AG09309 (cell line): ENCODE measurements at regions not wholly inside any gene's neighbourhood (a gene's known extent, or its start where the extent isn't known, plus 50 kb on each side); places are given as distances from the start of the nearest gene placed in this dataset.
"Not testable (repeated sequence)": the region's sequence is repeated elsewhere in the genome, so short reads cannot be mapped to it uniquely, and the experiment has no call there.

Source experiments
- DNase-seq: peaks from one replicate; pipeline ENCODE4 v3.0.0-alpha.2; 2010; ENCODE audit warnings: low read depth
- H3K4me3 ChIP-seq: 2 replicates; pipeline ENCODE4 v1.5.1; 2011; ENCODE audit warnings: mild to moderate bottlenecking, low read depth, low read length, moderate library complexity; ENCODE audit not compliant: control insufficient read depth
- TF ChIP-seq, protein P1 (sequence below): IDR thresholded peaks from 2 replicates; pipeline ENCODE4 v1.5.1; 2011; ENCODE audit warnings: mild to moderate bottlenecking, low read depth, low read length, inconsistent platforms; ENCODE audit not compliant: insufficient read depth, control insufficient read depth; ENCODE audit errors: missing control alignments

DNA sequence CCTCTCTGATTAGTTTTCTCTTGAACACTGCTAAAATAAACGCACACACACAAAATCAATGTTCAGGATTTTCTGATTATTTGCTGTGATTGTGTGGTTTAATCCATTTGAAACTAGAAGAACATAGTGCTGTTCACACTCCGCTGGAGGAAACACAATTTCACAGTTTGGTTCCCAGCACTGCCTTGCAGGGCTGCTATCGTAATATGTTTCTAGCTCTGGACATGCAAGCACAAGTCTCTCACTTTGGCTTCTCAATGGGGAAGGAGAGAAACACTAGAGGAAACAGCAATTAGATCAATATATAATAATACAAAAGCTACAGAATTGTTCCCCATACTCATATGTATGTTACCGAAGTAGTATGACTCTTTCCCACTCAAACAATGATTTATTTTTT, 299.5 kb downstream of the NSUN3 start:
- no peak for DNase-seq
- TF ChIP-seq, protein P1, sequence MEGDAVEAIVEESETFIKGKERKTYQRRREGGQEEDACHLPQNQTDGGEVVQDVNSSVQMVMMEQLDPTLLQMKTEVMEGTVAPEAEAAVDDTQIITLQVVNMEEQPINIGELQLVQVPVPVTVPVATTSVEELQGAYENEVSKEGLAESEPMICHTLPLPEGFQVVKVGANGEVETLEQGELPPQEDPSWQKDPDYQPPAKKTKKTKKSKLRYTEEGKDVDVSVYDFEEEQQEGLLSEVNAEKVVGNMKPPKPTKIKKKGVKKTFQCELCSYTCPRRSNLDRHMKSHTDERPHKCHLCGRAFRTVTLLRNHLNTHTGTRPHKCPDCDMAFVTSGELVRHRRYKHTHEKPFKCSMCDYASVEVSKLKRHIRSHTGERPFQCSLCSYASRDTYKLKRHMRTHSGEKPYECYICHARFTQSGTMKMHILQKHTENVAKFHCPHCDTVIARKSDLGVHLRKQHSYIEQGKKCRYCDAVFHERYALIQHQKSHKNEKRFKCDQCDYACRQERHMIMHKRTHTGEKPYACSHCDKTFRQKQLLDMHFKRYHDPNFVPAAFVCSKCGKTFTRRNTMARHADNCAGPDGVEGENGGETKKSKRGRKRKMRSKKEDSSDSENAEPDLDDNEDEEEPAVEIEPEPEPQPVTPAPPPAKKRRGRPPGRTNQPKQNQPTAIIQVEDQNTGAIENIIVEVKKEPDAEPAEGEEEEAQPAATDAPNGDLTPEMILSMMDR, result no peak
- no peak overlapping the region for H3K4me3 ChIP-seq

- no peak for DNase-seq
- TF ChIP-seq, protein P1, result no peak
- no peak overlapping the region for H3K4me3 ChIP-seq
Measured at GRCh38 chr3:94365006-94365405, 302.1 kb downstream of the NSUN3 start.

- no peak for DNase-seq
- TF ChIP-seq, protein P1, result no peak
Measured at GRCh38 chr3:94372026-94372425, 309.2 kb downstream of the NSUN3 start.

DNA sequence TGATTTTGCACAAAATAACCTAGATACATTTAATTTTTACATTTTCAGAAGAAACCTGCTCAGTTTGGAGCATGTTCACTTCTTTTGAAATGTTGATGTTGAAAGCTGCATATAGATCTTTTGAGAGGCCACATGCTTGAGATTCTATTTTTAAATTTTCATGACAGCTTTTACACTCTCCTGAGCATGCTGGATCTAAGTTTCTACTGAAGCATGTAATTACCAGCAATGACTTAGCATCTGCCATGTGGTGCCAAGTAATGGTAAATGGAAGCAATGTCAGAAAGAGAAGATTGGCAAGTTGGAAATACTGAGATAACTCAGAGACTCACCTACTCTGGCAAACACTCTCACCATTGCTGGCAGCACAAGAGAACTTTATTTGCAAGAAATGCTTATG, 310.6 kb downstream of the NSUN3 start:
- TF ChIP-seq, protein P1, result no peak
- H3K4me3 ChIP-seq, result no peak overlapping the region
- DNase-seq, result no peak

More at GRCh38 chr3:94372026-94372425, 309.2 kb downstream of the NSUN3 start:
- no peak overlapping the region for H3K4me3 ChIP-seq

DNA sequence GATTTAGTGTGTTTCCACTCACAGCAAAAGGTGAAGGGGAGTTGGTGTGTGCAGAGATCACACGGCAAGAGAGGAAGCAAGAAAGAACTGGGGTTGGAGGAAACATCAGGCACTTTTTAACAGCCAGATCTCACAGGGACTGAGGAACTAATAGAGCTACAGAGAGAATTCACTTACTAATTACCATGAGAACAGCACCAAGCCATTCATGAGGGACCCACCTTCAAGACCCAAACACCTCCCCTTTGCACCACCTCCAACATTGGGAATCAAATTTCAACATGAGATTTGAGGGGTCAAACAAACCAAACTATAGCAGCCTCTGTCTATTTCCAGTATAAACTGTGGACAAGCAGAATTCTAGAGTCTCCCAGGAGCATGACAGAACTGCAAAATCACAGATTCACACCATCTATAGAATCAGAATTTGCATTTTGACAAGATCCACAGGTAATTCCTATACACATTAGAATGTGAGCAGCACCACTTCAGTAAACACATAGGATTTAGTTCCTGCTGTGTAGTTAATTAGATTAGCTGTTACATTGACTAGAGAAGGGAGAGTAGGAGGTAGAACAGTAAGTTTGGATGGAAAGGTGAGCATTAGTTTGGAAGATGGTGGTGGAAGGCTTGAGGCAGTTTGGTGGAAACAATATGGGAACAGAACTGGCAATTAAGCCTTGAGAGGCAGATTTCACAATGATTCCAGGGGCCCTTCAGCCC, 311.7 kb downstream of the NSUN3 start:
- no peak for DNase-seq
- TF ChIP-seq, protein P1, result no peak

DNA sequence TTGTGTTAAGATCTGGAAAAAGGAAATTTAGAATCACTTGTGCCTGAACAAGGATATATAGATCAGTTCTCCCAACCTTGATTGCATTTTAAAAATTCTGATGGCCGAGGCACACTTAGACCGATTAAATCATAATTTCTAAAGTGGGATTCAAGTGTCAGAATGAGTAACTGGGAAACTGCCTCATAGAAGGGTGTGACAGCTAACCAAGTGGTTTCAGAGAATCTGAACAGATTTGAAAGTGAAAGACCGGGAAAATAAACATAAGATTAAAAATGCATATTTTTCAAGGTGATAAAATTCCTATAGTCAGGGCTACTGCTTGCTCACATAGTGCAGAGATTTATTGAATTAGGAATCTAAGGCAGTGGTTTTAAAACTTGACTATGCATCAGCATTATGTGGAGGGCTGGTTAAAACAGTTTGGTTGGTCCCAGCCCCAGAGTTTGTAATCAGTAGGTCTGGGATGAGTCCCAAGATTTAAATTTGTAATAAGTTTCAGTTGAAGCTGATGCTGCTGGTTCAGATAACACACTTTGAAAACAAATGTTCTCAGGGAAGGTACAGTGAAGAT, 314.3 kb downstream of the NSUN3 start:
- not testable (repeated sequence) for DNase-seq

More for the DNA sequence above, 311.7 kb downstream of the NSUN3 start:
- H3K4me3 ChIP-seq, result no peak overlapping the region

GRCh38 chr3:94377863-94378262, 315.0 kb downstream of the NSUN3 start:
- DNase-seq, H3K4me3 ChIP-seq: not testable (repeated sequence)

More for the DNA sequence above, 314.3 kb downstream of the NSUN3 start:
- not testable (repeated sequence) for H3K4me3 ChIP-seq
